GM23338 (cell line): ENCODE measurements at regions not wholly inside any gene's neighbourhood (a gene's known extent, or its start where the extent isn't known, plus 50 kb on each side); places are given as distances from the start of the nearest gene placed in this dataset.

Experiments
- ATAC-seq: fragments of 200-7000 bp; cut with Tn5 transposase; 3 replicates; pipeline ENCODE4 v1.9.1; 2020
- DNase-seq: peaks from one replicate; pipeline ENCODE4 v3.0.0-alpha.2; 2015; ENCODE audit warnings: low spot score
- H2AFZ ChIP-seq: fragments of 200-600 bp; sonication (generic); 2 replicates; pipeline ENCODE4 v1.8.0; 2016; ENCODE audit warnings: antibody characterized with exemption, mild to moderate bottlenecking, moderate library complexity
- H3F3A ChIP-seq: fragments of 200-600 bp; sonication (generic); replicated peaks from 2 replicates; pipeline ENCODE4 v1.8.0; 2017; ENCODE audit warnings: antibody characterized with exemption, mixed run types, low read depth
- H3K27ac ChIP-seq: fragments of 200-600 bp; sonication (generic); 2 replicates; pipeline ENCODE4 v1.6.1; 2016; ENCODE audit warnings: low read depth
- H3K27me3 ChIP-seq: fragments of 200-600 bp; sonication (generic); 2 replicates; pipeline ENCODE4 v1.8.0; 2016; ENCODE audit warnings: mild to moderate bottlenecking, mixed run types, moderate library complexity; ENCODE audit not compliant: insufficient read depth
- H3K36me3 ChIP-seq: fragments of 200-600 bp; sonication (generic); 2 replicates; pipeline ENCODE4 v1.8.0; 2016; ENCODE audit warnings: mild to moderate bottlenecking; ENCODE audit not compliant: insufficient read depth
- H3K4me1 ChIP-seq: fragments of 200-600 bp; sonication (generic); 2 replicates; pipeline ENCODE4 v1.8.0; 2016; ENCODE audit warnings: mild to moderate bottlenecking, moderate library complexity; ENCODE audit not compliant: insufficient read depth
- H3K4me2 ChIP-seq: fragments of 200-600 bp; sonication (generic); 2 replicates; pipeline ENCODE4 v1.7.1; 2017; ENCODE audit warnings: mixed run types
- H3K4me3 ChIP-seq: fragments of 200-600 bp; sonication (generic); 2 replicates; pipeline ENCODE4 v1.6.1; 2016; ENCODE audit warnings: mixed run types
- H3K79me2 ChIP-seq: fragments of 200-600 bp; sonication (generic); replicated peaks from 2 replicates; pipeline ENCODE4 v1.8.0; 2017; ENCODE audit warnings: mild to moderate bottlenecking; ENCODE audit not compliant: insufficient read depth
- H3K9me2 ChIP-seq: fragments of 200-600 bp; sonication (generic); 2 replicates; pipeline ENCODE4 v1.8.0; 2017; ENCODE audit not compliant: insufficient read depth
- H4K20me1 ChIP-seq: fragments of 200-600 bp; sonication (generic); replicated peaks from 2 replicates; pipeline ENCODE4 v1.8.0; 2017; ENCODE audit warnings: mild to moderate bottlenecking; ENCODE audit not compliant: insufficient read depth
- H3K27ac Mint-ChIP-seq: 2 replicates; pipeline ENCODE4 v1.8.0; 2020; ENCODE audit warnings: inconsistent platforms, mild to moderate bottlenecking, moderate library complexity, mixed read lengths
- H3K27me3 Mint-ChIP-seq: 3 replicates; pipeline ENCODE4 v1.8.0; 2022; ENCODE audit warnings: low read depth, mild to moderate bottlenecking, moderate library complexity, mixed read lengths, inconsistent platforms; ENCODE audit not compliant: insufficient read depth, poor library complexity
- H3K36me3 Mint-ChIP-seq: 3 replicates; pipeline ENCODE4 v1.8.0; 2021; ENCODE audit warnings: low read depth, mild to moderate bottlenecking, inconsistent platforms, moderate library complexity, mixed read lengths
- H3K4me1 Mint-ChIP-seq: 3 replicates; pipeline ENCODE4 v1.8.0; 2020; ENCODE audit warnings: mild to moderate bottlenecking, inconsistent platforms, mixed read lengths
- H3K4me3 Mint-ChIP-seq: 3 replicates; pipeline ENCODE4 v1.8.0; 2021; ENCODE audit warnings: moderate library complexity, mild to moderate bottlenecking, inconsistent platforms, mixed read lengths
- H3K9me3 Mint-ChIP-seq: 3 replicates; pipeline ENCODE4 v1.8.0; 2020; ENCODE audit warnings: moderate library complexity, mild to moderate bottlenecking, inconsistent platforms, mixed read lengths
- EZH2phosphoT487 ChIP-seq: fragments of 200-600 bp; sonication (generic); IDR thresholded peaks from one replicate; pipeline ENCODE4 v1.8.1; 2018; ENCODE audit warnings: antibody characterized with exemption; ENCODE audit not compliant: unreplicated experiment
- NANOG ChIP-seq: IDR thresholded peaks from 2 replicates; pipeline ENCODE4 v1.6.1; 2016; ENCODE audit warnings: antibody characterized with exemption, borderline replicate concordance
- POLR2AphosphoS5 ChIP-seq: IDR thresholded peaks from 2 replicates; pipeline ENCODE4 v1.6.1; 2016; ENCODE audit warnings: antibody characterized with exemption, low read depth
- STAT1 ChIP-seq: IDR thresholded peaks from one replicate; pipeline ENCODE4 v1.6.1; 2016; ENCODE audit warnings: antibody characterized with exemption; ENCODE audit not compliant: unreplicated experiment
- ZNF114 ChIP-seq: fragments of 250-450 bp; sonication (Bioruptor Pico); IDR thresholded peaks from 2 replicates; pipeline ENCODE4 v1.5.0; 2020; ENCODE audit warnings: mild to moderate bottlenecking, moderate library complexity
- TF ChIP-seq, protein P1 (sequence below): IDR thresholded peaks from one replicate; pipeline ENCODE4 v1.6.1; 2018; ENCODE audit warnings: antibody characterized with exemption; ENCODE audit not compliant: unreplicated experiment
- TF ChIP-seq, protein P2 (sequence below): fragments of 250-450 bp; sonication (Bioruptor Pico); IDR thresholded peaks from 2 replicates; pipeline ENCODE4 v1.5.0; 2020; ENCODE audit warnings: mild to moderate bottlenecking, moderate library complexity
- TF ChIP-seq, protein P3 (sequence below), 2 experiments: fragments of 200-600 bp in 1 of 2; sonication (generic) in 1 of 2; conservative IDR thresholded peaks; 2 replicates each; pipeline versions ENCODE4 v1.5.1 to v1.6.1; 2016 to 2017; ENCODE audit warnings: antibody characterized with exemption in 2 of 2, low read depth in 2 of 2, mild to moderate bottlenecking in 2 of 2, moderate library complexity in 1 of 2

DNA sequence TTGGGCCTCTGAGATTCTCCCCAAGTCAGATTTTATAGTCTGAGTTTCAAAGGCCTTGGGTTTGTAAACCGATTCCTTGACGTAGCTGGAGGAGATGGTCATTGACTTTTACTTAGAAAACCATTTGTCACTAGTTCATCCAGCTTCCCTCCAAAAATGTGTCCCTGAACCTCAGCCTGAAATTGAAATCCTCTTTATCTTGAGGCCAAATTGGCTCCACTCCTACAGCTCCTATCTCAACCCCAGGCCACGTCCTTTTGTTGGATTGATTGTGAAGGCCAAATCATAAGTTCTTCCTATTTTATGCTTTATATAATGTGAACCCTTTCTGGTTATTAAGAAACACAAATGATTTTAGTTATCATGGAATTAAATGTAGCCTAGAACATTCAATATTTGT lies 193.9 kb upstream of the SUCLG2 start (continued):
- TF ChIP-seq, protein P1, sequence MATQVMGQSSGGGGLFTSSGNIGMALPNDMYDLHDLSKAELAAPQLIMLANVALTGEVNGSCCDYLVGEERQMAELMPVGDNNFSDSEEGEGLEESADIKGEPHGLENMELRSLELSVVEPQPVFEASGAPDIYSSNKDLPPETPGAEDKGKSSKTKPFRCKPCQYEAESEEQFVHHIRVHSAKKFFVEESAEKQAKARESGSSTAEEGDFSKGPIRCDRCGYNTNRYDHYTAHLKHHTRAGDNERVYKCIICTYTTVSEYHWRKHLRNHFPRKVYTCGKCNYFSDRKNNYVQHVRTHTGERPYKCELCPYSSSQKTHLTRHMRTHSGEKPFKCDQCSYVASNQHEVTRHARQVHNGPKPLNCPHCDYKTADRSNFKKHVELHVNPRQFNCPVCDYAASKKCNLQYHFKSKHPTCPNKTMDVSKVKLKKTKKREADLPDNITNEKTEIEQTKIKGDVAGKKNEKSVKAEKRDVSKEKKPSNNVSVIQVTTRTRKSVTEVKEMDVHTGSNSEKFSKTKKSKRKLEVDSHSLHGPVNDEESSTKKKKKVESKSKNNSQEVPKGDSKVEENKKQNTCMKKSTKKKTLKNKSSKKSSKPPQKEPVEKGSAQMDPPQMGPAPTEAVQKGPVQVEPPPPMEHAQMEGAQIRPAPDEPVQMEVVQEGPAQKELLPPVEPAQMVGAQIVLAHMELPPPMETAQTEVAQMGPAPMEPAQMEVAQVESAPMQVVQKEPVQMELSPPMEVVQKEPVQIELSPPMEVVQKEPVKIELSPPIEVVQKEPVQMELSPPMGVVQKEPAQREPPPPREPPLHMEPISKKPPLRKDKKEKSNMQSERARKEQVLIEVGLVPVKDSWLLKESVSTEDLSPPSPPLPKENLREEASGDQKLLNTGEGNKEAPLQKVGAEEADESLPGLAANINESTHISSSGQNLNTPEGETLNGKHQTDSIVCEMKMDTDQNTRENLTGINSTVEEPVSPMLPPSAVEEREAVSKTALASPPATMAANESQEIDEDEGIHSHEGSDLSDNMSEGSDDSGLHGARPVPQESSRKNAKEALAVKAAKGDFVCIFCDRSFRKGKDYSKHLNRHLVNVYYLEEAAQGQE, result no peak
- TF ChIP-seq EZH2phosphoT487, result no peak
- TF ChIP-seq NANOG, result no peak
- TF ChIP-seq STAT1, result no peak
- TF ChIP-seq ZNF114 (CRISPR knock-in tag), result no peak

DNA sequence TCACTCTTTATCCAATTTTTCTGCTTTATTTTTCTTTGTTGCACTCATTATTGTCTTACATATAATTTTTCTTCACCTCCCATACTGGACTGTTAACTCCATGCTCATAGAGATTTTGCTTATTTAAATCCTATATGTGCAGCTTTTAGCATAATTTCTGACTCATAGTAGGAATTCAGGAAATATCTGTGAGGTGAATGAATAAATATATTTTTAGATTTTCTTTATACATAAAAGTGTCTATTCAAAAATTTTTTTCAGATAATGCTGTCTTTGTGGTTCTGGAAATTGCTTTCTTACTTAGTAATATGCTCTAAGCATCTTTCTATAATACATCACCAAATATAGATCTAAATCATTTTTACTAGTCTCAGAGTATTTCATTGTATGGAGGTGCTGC lies 191.8 kb upstream of the SUCLG2 start:
- Mint-ChIP-seq H3K9me3 (no peaks in the 10 kb centered on the region), H3K27ac (no peak overlapping the region), H3K4me3 (no peak overlapping the region), H3K4me1 (no peaks in the 10 kb centered on the region), H3K36me3 (no peaks in the 10 kb centered on the region), H3K27me3 (no peaks in the 10 kb centered on the region)
- Histone ChIP-seq H3K27ac (no peak overlapping the region), H3K79me2 (no peaks in the 10 kb centered on the region), H3K27me3 (no peaks in the 10 kb centered on the region), H3K36me3 (no peaks in the 10 kb centered on the region), H2AFZ (no peak overlapping the region), H4K20me1 (no peaks in the 10 kb centered on the region), H3K9me2 (no peaks in the 10 kb centered on the region), H3K4me1 (no peaks in the 10 kb centered on the region), H3F3A (no peaks in the 10 kb centered on the region), H3K4me2 (no peak overlapping the region), H3K4me3 (no peak overlapping the region)
- TF ChIP-seq EZH2phosphoT487 (no peak), ZNF114 (CRISPR knock-in tag) (no peak), NANOG (no peak), POLR2AphosphoS5 (no peak)
- TF ChIP-seq, protein P2, sequence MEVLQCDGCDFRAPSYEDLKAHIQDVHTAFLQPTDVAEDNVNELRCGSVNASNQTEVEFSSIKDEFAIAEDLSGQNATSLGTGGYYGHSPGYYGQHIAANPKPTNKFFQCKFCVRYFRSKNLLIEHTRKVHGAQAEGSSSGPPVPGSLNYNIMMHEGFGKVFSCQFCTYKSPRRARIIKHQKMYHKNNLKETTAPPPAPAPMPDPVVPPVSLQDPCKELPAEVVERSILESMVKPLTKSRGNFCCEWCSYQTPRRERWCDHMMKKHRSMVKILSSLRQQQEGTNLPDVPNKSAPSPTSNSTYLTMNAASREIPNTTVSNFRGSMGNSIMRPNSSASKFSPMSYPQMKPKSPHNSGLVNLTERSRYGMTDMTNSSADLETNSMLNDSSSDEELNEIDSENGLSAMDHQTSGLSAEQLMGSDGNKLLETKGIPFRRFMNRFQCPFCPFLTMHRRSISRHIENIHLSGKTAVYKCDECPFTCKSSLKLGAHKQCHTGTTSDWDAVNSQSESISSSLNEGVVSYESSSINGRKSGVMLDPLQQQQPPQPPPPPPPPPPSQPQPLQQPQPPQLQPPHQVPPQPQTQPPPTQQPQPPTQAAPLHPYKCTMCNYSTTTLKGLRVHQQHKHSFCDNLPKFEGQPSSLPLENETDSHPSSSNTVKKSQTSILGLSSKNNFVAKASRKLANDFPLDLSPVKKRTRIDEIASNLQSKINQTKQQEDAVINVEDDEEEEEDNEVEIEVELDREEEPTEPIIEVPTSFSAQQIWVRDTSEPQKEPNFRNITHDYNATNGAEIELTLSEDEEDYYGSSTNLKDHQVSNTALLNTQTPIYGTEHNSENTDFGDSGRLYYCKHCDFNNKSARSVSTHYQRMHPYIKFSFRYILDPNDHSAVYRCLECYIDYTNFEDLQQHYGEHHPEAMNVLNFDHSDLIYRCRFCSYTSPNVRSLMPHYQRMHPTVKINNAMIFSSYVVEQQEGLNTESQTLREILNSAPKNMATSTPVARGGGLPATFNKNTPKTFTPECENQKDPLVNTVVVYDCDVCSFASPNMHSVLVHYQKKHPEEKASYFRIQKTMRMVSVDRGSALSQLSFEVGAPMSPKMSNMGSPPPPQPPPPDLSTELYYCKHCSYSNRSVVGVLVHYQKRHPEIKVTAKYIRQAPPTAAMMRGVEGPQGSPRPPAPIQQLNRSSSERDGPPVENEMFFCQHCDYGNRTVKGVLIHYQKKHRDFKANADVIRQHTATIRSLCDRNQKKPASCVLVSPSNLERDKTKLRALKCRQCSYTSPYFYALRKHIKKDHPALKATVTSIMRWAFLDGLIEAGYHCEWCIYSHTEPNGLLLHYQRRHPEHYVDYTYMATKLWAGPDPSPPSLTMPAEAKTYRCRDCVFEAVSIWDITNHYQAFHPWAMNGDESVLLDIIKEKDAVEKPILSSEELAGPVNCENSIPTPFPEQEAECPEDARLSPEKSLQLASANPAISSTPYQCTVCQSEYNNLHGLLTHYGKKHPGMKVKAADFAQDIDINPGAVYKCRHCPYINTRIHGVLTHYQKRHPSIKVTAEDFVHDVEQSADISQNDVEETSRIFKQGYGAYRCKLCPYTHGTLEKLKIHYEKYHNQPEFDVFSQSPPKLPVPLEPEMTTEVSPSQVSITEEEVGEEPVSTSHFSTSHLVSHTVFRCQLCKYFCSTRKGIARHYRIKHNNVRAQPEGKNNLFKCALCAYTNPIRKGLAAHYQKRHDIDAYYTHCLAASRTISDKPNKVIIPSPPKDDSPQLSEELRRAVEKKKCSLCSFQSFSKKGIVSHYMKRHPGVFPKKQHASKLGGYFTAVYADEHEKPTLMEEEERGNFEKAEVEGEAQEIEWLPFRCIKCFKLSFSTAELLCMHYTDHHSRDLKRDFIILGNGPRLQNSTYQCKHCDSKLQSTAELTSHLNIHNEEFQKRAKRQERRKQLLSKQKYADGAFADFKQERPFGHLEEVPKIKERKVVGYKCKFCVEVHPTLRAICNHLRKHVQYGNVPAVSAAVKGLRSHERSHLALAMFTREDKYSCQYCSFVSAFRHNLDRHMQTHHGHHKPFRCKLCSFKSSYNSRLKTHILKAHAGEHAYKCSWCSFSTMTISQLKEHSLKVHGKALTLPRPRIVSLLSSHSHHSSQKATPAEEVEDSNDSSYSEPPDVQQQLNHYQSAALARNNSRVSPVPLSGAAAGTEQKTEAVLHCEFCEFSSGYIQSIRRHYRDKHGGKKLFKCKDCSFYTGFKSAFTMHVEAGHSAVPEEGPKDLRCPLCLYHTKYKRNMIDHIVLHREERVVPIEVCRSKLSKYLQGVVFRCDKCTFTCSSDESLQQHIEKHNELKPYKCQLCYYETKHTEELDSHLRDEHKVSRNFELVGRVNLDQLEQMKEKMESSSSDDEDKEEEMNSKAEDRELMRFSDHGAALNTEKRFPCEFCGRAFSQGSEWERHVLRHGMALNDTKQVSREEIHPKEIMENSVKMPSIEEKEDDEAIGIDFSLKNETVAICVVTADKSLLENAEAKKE (CRISPR knock-in tag), result no peak
- TF ChIP-seq, protein P3, sequence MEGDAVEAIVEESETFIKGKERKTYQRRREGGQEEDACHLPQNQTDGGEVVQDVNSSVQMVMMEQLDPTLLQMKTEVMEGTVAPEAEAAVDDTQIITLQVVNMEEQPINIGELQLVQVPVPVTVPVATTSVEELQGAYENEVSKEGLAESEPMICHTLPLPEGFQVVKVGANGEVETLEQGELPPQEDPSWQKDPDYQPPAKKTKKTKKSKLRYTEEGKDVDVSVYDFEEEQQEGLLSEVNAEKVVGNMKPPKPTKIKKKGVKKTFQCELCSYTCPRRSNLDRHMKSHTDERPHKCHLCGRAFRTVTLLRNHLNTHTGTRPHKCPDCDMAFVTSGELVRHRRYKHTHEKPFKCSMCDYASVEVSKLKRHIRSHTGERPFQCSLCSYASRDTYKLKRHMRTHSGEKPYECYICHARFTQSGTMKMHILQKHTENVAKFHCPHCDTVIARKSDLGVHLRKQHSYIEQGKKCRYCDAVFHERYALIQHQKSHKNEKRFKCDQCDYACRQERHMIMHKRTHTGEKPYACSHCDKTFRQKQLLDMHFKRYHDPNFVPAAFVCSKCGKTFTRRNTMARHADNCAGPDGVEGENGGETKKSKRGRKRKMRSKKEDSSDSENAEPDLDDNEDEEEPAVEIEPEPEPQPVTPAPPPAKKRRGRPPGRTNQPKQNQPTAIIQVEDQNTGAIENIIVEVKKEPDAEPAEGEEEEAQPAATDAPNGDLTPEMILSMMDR (conservative IDR thresholded peaks at IDR 0.05; ENCODE audit: low read depth in 2 of 2), result no peak
- no peak for DNase-seq
- no peak for ATAC-seq
